ENCODE measurements at regions not wholly inside any gene's neighbourhood (a gene's known extent, or its start where the extent isn't known, plus 50 kb on each side); places are given as distances from the start of the nearest gene placed in this dataset.

DNA sequence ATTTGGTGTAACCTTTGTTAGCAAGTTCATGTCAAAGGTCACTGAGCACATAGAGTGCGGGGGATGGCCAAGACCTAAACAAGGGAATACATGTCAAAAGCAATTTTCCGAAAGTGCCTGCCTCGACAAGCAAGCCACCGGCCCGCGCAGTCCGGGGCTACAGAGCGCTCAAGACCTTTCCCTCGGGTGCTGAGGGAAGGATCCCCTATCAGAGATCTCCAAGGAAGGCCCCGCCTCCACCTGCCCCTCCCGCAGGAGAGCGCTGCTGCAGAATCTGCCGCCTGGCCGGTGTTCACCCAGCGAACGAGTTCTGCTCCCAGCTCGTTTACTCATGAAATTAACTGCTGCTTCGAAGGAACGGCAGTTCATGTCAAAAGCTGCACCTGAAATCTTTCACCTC lies 252.7 kb downstream of the BMP7 start:
- Histone ChIP-seq H3K4me3 (ENCODE audit: low read depth in 1 of 2, low read length in 1 of 2) (no peak overlapping the region), H3K4me1 (ENCODE audit: control insufficient read depth in 1 of 2, insufficient read depth in 1 of 2, low read depth in 1 of 2, low read length in 1 of 2) (no peaks in the 10 kb centered on the region), H3K9me3 (no peaks in the 10 kb centered on the region), H3K27me3 (peaks cover 37% of the 10 kb centered on the region), H3K27ac (no peak overlapping the region), H3K36me3 (no peaks in the 10 kb centered on the region)
- TF ChIP-seq, protein P1, sequence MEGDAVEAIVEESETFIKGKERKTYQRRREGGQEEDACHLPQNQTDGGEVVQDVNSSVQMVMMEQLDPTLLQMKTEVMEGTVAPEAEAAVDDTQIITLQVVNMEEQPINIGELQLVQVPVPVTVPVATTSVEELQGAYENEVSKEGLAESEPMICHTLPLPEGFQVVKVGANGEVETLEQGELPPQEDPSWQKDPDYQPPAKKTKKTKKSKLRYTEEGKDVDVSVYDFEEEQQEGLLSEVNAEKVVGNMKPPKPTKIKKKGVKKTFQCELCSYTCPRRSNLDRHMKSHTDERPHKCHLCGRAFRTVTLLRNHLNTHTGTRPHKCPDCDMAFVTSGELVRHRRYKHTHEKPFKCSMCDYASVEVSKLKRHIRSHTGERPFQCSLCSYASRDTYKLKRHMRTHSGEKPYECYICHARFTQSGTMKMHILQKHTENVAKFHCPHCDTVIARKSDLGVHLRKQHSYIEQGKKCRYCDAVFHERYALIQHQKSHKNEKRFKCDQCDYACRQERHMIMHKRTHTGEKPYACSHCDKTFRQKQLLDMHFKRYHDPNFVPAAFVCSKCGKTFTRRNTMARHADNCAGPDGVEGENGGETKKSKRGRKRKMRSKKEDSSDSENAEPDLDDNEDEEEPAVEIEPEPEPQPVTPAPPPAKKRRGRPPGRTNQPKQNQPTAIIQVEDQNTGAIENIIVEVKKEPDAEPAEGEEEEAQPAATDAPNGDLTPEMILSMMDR (IDR thresholded peaks at IDR 0.05): no peak

DNA sequence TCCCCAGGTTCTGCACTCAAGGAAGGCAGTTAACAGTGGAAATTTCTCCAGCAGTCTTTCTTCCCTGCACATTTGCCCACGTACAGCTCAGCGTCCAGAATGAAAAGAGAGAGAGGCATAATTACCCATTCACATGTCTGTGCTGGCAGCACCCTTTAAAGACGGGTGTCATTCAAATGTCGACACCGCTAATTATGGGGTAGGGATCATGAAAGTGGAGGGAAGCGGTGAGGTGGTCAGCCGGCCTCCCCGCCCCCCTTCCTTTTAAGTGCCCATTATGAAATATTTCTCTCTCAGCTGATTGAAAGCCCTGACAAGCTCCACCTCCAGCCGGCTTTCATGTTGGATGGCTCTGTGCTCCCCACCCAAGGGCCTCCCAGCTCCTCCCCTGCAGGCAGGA lies 246.1 kb downstream of the BMP7 start:
- H3K27me3 ChIP-seq: peaks cover 33% of the 10 kb centered on the region
- H3K36me3 ChIP-seq: no peaks in the 10 kb centered on the region
- TF ChIP-seq, protein P1 (IDR thresholded peaks at IDR 0.05): no peak
- H3K27ac ChIP-seq: no peak overlapping the region
- no peaks in the 10 kb centered on the region for H3K9me3 ChIP-seq
- H3K4me1 ChIP-seq (ENCODE audit: control insufficient read depth in 1 of 2, insufficient read depth in 1 of 2, low read depth in 1 of 2, low read length in 1 of 2): no peaks in the 10 kb centered on the region
- H3K4me3 ChIP-seq (ENCODE audit: low read depth in 1 of 2, low read length in 1 of 2): no peak overlapping the region

DNA sequence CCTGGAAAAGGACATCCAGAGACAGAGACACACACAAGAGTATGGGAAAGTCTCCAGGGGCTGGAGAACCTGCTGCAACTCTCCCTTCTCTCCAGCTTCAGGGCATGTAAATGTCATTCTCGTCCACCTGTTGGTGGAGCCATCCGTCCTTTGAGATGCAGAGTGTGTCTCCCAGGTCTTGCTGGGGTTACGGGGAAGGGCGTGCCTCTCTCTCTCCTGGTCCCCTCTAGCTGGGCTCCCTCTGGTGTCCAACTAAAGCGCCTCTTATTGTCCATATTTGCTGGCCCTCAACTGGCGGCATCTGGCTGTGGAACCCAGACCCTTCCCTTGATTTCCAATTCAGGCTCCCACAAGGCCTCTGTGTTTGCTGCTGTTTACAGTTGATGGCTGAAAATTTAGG lies 244.1 kb downstream of the BMP7 start:
- Histone ChIP-seq H3K4me3 (ENCODE audit: low read depth in 1 of 2, low read length in 1 of 2) (no peak overlapping the region), H3K9me3 (no peaks in the 10 kb centered on the region), H3K4me1 (ENCODE audit: control insufficient read depth in 1 of 2, insufficient read depth in 1 of 2, low read depth in 1 of 2, low read length in 1 of 2) (no peaks in the 10 kb centered on the region), H3K27ac (no peak overlapping the region), H3K27me3 (peaks cover 29% of the 10 kb centered on the region), H3K36me3 (no peaks in the 10 kb centered on the region)
- TF ChIP-seq, protein P1 (IDR thresholded peaks at IDR 0.05): no peak

DNA sequence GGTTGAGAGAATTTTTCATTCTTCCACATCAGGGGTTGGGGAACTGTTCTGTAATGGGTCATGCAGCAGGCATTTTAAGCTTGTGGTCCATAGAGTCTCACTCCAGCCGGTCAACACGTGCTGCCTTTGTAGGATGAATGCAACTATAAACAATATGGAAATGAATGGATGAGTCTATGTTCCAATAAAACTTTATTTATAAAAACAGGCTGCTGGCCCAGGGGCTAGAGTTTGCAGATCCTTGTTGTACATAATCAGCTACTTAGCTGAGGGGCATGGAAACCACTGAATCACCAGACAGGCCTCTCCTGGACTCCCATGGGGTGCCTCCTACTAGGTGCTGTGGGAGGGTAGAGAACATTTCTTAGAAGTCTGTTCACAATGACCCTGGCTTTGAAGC lies 243.4 kb downstream of the BMP7 start:
- Histone ChIP-seq H3K27me3 (peaks cover 29% of the 10 kb centered on the region), H3K9me3 (no peaks in the 10 kb centered on the region), H3K4me1 (ENCODE audit: control insufficient read depth in 1 of 2, insufficient read depth in 1 of 2, low read depth in 1 of 2, low read length in 1 of 2) (no peaks in the 10 kb centered on the region), H3K4me3 (ENCODE audit: low read depth in 1 of 2, low read length in 1 of 2) (no peak overlapping the region), H3K27ac (no peak overlapping the region), H3K36me3 (no peaks in the 10 kb centered on the region)
- TF ChIP-seq, protein P1 (IDR thresholded peaks at IDR 0.05): no peak

DNA sequence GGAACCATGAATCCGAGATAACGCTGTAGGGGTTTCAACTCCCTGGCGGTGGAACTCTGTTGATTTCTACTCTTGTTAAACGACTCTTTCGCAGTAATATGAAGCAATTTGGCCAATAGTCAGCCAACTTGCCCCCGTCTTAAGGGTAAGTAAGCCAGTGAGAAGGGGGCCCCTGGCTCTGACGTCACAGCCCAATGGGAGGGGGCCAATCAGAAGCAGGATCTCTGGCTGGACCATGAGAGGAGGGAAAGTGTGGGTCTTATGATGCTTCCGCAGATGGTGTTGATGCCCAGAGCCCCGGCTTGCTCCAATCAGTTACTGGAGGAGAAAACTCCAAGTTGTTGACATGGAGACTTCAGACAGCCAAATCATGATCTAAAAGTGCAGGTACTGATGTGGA lies 242.4 kb downstream of the BMP7 start:
- Histone ChIP-seq H3K27me3 (peaks cover 29% of the 10 kb centered on the region), H3K4me1 (ENCODE audit: control insufficient read depth in 1 of 2, insufficient read depth in 1 of 2, low read depth in 1 of 2, low read length in 1 of 2) (no peaks in the 10 kb centered on the region), H3K36me3 (no peaks in the 10 kb centered on the region), H3K27ac (no peak overlapping the region), H3K4me3 (ENCODE audit: low read depth in 1 of 2, low read length in 1 of 2) (no peak overlapping the region), H3K9me3 (no peaks in the 10 kb centered on the region)
- TF ChIP-seq, protein P1 (IDR thresholded peaks at IDR 0.05): no peak

DNA sequence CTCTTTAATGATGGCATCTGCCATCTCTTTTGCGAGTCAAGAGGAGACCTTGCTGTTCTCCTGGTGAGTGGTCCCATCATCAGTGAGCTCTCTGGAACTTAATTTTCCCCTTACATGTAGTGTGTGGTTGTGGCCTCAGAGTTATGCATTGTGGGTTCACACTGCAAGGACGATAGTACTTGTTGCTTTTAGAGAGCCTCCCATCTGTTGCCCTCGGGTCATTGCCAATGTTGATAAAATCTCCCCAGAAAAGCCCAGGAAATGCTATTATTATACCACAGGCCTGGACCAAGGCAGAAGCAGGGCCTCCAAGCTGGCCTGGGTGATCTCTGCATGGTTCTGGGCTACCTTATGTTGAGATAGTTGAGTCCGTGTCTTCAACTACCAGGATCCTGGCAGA lies 241.6 kb downstream of the BMP7 start:
- no peaks in the 10 kb centered on the region for H3K9me3 ChIP-seq
- H3K36me3 ChIP-seq: no peaks in the 10 kb centered on the region
- TF ChIP-seq, protein P1 (IDR thresholded peaks at IDR 0.05): no peak
- peaks cover 25% of the 10 kb centered on the region for H3K27me3 ChIP-seq
- no peak overlapping the region for H3K27ac ChIP-seq
- no peak overlapping the region for H3K4me3 ChIP-seq (ENCODE audit: low read depth in 1 of 2, low read length in 1 of 2)
- no peaks in the 10 kb centered on the region for H3K4me1 ChIP-seq (ENCODE audit: control insufficient read depth in 1 of 2, insufficient read depth in 1 of 2, low read depth in 1 of 2, low read length in 1 of 2)
